Panc1 (cell line): ENCODE measurements at regions not wholly inside any gene's neighbourhood (a gene's known extent, or its start where the extent isn't known, plus 50 kb on each side); places are given as distances from the start of the nearest gene placed in this dataset.
A peak's percentile ranks its signal among the peaks of the same experiment; 100 is the strongest.

ENCODE experiments used
- ATAC-seq: fragments of 200-7000 bp; cut with Tn5 transposase; 2 replicates; pipeline ENCODE4 v1.9.1; 2020; ENCODE audit warnings: mild to moderate bottlenecking, moderate library complexity
- BruUV-seq: library from RNA; stranded (reverse); fragments of 400-500 nt; replicated peaks from 2 replicates; lab custom pipeline; 2021; lab: Mats Ljungman, UMichigan
- CTCF ChIA-PET: fragments of 300-600 bp; sonication (Branson Sonifier 250); formaldehyde crosslinking; loops from one replicate; lab custom pipeline; 2022; ENCODE audit warnings: antibody characterized with exemption; lab: Charles Lee
- POLR2A ChIA-PET: fragments of 300-600 bp; sonication (Branson Sonifier 250); formaldehyde crosslinking; loops from one replicate; lab custom pipeline; 2022; ENCODE audit warnings: antibody characterized with exemption; lab: Charles Lee
- DNase-seq: peaks from one replicate; pipeline ENCODE4 v3.0.0-alpha.2; 2010; ENCODE audit warnings: low read depth, low spot score
- H3K27ac ChIP-seq: 2 replicates; pipeline ENCODE4 v1.5.1; 2011; ENCODE audit warnings: mild to moderate bottlenecking, low read length, inconsistent platforms
- H3K27me3 ChIP-seq: fragments of 200-500 bp; sonication (Bioruptor generic); 2 replicates; pipeline ENCODE4 v1.6.0; 2014; ENCODE audit warnings: low read length, inconsistent platforms; ENCODE audit not compliant: control insufficient read depth, insufficient read depth
- H3K36me3 ChIP-seq: fragments of 200-500 bp; sonication (Bioruptor generic); 2 replicates; pipeline ENCODE4 v1.5.1; 2014; ENCODE audit warnings: inconsistent platforms, mild to moderate bottlenecking, low read length, moderate library complexity; ENCODE audit not compliant: control insufficient read depth, insufficient read depth
- H3K4me1 ChIP-seq: 2 replicates; pipeline ENCODE4 v1.5.1; 2011; ENCODE audit warnings: inconsistent platforms, mild to moderate bottlenecking, low read length, moderate library complexity; ENCODE audit not compliant: control insufficient read depth, insufficient read depth
- H3K4me3 ChIP-seq, 2 experiments: 2 replicates each; pipeline ENCODE4 v1.5.1; 2011 to 2012; ENCODE audit warnings: low read depth in 2 of 2, low read length in 2 of 2, mild to moderate bottlenecking in 2 of 2, inconsistent platforms in 1 of 2, moderate library complexity in 1 of 2
- H3K9me3 ChIP-seq: fragments of 200-500 bp; sonication (Bioruptor generic); 2 replicates; pipeline ENCODE4 v1.5.1; 2014; ENCODE audit warnings: low read depth, mild to moderate bottlenecking, inconsistent platforms, low read length, moderate library complexity; ENCODE audit not compliant: control insufficient read depth, insufficient read depth
- CTCF ChIP-seq: fragments of 450-650 bp; IDR thresholded peaks from 2 replicates; pipeline ENCODE4 v1.5.1; 2017; ENCODE audit warnings: mild to moderate bottlenecking
- POLR2AphosphoS5 ChIP-seq: IDR thresholded peaks from 2 replicates; pipeline ENCODE4 v1.6.1; 2012; ENCODE audit warnings: mild to moderate bottlenecking, low read depth, low read length, moderate library complexity
- SIN3A ChIP-seq: IDR thresholded peaks from 2 replicates; pipeline ENCODE4 v1.6.1; 2012; ENCODE audit warnings: low read depth, mild to moderate bottlenecking, low read length, moderate library complexity, borderline replicate concordance; ENCODE audit not compliant: insufficient read depth
- TCF7L2 ChIP-seq: IDR thresholded peaks from 2 replicates; pipeline ENCODE4 v1.6.1; 2011; ENCODE audit warnings: mild to moderate bottlenecking, low read depth, low read length, inconsistent platforms
- in situ Hi-C: cut with HindIII; loops from 2 replicates; pipeline ENCODE4 v1.10.0; 2016; ENCODE audit warnings: low sequenced_read_pairs, low pct_unique_long_range_greater_than_20kb
- intact Hi-C: fragments of 100-400 bp; cut with micrococcal nuclease; formaldehyde crosslinking; loops from one replicate; pipeline ENCODE4 v1.10.0; 2022; ENCODE audit not compliant: unreplicated experiment
- TF ChIP-seq, protein P1 (sequence below), 2 experiments: IDR thresholded peaks; 2 replicates each; pipeline ENCODE4 v1.6.1; 2011 to 2012; ENCODE audit warnings: low read depth in 2 of 2, control low read depth in 1 of 2, low read length in 1 of 2, mild to moderate bottlenecking in 1 of 2, moderate library complexity in 1 of 2; ENCODE audit not compliant: insufficient read depth in 1 of 2

DNA sequence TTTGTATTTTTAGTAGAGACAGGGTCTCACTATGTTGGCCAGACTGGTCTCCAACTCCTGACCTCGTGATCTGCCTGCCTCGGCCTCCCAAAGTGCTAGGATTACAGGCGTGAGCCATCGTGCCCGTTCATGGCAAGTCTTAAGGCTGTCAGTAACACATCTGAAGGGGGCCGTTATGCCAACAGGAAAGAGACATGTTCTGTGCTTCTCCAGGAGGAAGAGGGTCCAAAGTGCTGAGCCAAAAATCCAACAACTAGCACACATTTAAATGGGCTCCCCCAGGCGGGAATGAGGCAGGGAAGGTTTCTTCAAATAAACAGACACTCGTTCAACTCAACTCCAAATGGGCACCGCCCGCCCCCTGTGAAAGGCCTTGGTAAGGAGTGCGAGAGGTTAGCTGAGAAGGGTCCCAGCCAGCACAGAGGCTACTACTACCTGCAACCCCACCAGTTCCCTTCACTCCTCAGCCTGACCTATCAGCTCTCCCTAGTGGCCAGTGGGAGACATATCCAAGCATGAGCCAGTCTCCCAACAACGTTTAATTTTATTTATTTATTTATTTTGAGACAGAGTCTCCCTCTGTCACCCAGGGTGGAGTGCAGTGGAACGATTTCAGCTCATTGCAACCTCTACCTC lies 84.1 kb upstream of the DMRT1 start:
- no peak overlapping the region for H3K4me3 ChIP-seq
- POLR2A ChIA-PET: interaction anchor here (0.6 kb wide), 1 partner anchor 360 kb away, joined by 8 read pairs; no protein-coding TSS in a partner anchor
- H3K4me1 ChIP-seq: no peaks in the 10 kb centered on the region
- in situ Hi-C loops: no loop called here
- no peaks in the 10 kb centered on the region for H3K9me3 ChIP-seq
- no peaks in the 10 kb centered on the region for H3K36me3 ChIP-seq
- BruUV-seq: no TSS peak
- CTCF ChIA-PET: no interaction called here
- no peak overlapping the region for H3K27ac ChIP-seq
- intact Hi-C loops: no loop called here
- no peaks in the 10 kb centered on the region for H3K27me3 ChIP-seq
- DNase-seq (no peak), ATAC-seq (0 out of 2 replicates have a peak, but pooled peaks have one; percentile 68)
- TF ChIP-seq CTCF (peak; percentile 43), TCF7L2 (no peak), POLR2AphosphoS5 (no peak)
- TF ChIP-seq, protein P1, sequence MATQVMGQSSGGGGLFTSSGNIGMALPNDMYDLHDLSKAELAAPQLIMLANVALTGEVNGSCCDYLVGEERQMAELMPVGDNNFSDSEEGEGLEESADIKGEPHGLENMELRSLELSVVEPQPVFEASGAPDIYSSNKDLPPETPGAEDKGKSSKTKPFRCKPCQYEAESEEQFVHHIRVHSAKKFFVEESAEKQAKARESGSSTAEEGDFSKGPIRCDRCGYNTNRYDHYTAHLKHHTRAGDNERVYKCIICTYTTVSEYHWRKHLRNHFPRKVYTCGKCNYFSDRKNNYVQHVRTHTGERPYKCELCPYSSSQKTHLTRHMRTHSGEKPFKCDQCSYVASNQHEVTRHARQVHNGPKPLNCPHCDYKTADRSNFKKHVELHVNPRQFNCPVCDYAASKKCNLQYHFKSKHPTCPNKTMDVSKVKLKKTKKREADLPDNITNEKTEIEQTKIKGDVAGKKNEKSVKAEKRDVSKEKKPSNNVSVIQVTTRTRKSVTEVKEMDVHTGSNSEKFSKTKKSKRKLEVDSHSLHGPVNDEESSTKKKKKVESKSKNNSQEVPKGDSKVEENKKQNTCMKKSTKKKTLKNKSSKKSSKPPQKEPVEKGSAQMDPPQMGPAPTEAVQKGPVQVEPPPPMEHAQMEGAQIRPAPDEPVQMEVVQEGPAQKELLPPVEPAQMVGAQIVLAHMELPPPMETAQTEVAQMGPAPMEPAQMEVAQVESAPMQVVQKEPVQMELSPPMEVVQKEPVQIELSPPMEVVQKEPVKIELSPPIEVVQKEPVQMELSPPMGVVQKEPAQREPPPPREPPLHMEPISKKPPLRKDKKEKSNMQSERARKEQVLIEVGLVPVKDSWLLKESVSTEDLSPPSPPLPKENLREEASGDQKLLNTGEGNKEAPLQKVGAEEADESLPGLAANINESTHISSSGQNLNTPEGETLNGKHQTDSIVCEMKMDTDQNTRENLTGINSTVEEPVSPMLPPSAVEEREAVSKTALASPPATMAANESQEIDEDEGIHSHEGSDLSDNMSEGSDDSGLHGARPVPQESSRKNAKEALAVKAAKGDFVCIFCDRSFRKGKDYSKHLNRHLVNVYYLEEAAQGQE (IDR thresholded peaks at IDR 0.05; ENCODE audit: insufficient read depth in 1 of 2, low read depth in 2 of 2, low read length in 1 of 2): no peak

DNA sequence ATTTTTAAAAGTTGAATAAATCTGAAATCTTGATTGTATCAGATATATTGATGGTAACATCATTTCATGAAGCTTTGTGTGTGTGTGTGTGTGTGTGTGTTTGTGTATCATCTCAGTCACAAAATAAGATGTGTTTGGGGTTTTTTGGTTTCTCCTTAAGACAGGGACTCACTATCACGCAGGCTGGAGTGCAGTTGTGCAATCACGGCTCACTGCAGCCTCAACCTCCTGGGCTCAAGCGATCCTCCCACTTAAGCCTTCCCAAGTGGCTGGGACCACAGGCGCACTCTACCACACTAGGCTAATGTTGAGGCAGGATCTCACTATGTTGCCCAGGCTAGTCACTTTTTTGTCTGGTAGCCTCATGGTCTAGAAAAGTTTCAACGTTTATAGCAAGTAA lies 83.4 kb upstream of the DMRT1 start:
- ChIA-PET CTCF (no interaction called here), POLR2A (no interaction called here)
- in situ Hi-C loops (no loop called here), intact Hi-C loops (no loop called here)
- no peaks in the 10 kb centered on the region for H3K9me3 ChIP-seq
- H3K36me3 ChIP-seq: no peaks in the 10 kb centered on the region
- TF ChIP-seq POLR2AphosphoS5 (no peak), TCF7L2 (no peak), CTCF (no peak), SIN3A (no peak)
- TF ChIP-seq, protein P1 (IDR thresholded peaks at IDR 0.05; ENCODE audit: insufficient read depth in 1 of 2, low read depth in 2 of 2, low read length in 1 of 2): no peak
- DNase-seq: no peak
- no peak for ATAC-seq
- H3K27me3 ChIP-seq: no peaks in the 10 kb centered on the region
- no peaks in the 10 kb centered on the region for H3K4me1 ChIP-seq
- no peak overlapping the region for H3K27ac ChIP-seq
- H3K4me3 ChIP-seq: no peak overlapping the region
- no TSS peak for BruUV-seq
